ENCODE measurements at regions not wholly inside any gene's neighbourhood (a gene's known extent, or its start where the extent isn't known, plus 50 kb on each side); places are given as distances from the start of the nearest gene placed in this dataset.

DNA sequence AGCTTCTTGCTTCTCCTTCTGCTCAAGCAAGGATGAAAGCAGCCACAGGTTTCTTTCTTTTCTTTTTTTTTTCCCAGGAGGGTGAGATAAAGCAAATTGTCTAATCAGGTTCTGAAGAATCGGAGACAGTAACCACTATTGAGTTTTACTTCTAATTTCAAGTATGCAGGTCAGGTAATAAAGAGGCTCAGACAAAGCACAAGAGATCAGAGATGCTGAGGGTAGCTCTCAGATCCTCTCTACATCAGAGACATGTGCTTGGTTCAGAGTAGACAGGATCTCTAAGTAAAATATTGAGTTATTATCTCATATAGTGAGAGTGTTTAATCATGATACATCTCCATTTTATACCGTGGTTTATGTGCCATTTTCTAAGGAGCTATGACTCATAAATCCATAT is 168.5 kb downstream of the NFKBIZ start:
- TF ChIP-seq TCF4 (CRISPR knock-in tag; IDR thresholded peaks at IDR 0.05; ENCODE audit: borderline replicate concordance) (no peak), ZC3H10 (CRISPR knock-in tag; IDR thresholded peaks at IDR 0.05) (no peak), GLIS3 (CRISPR knock-in tag; IDR thresholded peaks at IDR 0.05) (no peak), ZNF565 (CRISPR knock-in tag; conservative IDR thresholded peaks at IDR 0.05; ENCODE audit: low read depth) (no peak), PPARA (CRISPR knock-in tag; IDR thresholded peaks at IDR 0.05; ENCODE audit: borderline replicate concordance) (no peak), ZNF70 (CRISPR knock-in tag; IDR thresholded peaks at IDR 0.05) (no peak), CSDC2 (CRISPR knock-in tag; IDR thresholded peaks at IDR 0.05) (no peak), ARNTL (CRISPR knock-in tag; IDR thresholded peaks at IDR 0.05; ENCODE audit: borderline replicate concordance, low read depth) (no peak), TOX (CRISPR knock-in tag; IDR thresholded peaks at IDR 0.05; ENCODE audit: borderline replicate concordance) (no peak), ZFP3 (CRISPR knock-in tag; IDR thresholded peaks at IDR 0.05) (no peak), ISL1 (CRISPR knock-in tag; IDR thresholded peaks at IDR 0.05) (no peak)
- TF ChIP-seq, protein P1, sequence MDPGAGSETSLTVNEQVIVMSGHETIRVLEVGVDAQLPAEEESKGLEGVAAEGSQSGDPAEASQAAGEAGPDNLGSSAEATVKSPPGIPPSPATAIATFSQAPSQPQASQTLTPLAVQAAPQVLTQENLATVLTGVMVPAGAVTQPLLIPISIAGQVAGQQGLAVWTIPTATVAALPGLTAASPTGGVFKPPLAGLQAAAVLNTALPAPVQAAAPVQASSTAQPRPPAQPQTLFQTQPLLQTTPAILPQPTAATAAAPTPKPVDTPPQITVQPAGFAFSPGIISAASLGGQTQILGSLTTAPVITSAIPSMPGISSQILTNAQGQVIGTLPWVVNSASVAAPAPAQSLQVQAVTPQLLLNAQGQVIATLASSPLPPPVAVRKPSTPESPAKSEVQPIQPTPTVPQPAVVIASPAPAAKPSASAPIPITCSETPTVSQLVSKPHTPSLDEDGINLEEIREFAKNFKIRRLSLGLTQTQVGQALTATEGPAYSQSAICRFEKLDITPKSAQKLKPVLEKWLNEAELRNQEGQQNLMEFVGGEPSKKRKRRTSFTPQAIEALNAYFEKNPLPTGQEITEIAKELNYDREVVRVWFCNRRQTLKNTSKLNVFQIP (CRISPR knock-in tag; IDR thresholded peaks at IDR 0.05; ENCODE audit: borderline replicate concordance, low read depth) = no peak
- TF ChIP-seq, protein P2, sequence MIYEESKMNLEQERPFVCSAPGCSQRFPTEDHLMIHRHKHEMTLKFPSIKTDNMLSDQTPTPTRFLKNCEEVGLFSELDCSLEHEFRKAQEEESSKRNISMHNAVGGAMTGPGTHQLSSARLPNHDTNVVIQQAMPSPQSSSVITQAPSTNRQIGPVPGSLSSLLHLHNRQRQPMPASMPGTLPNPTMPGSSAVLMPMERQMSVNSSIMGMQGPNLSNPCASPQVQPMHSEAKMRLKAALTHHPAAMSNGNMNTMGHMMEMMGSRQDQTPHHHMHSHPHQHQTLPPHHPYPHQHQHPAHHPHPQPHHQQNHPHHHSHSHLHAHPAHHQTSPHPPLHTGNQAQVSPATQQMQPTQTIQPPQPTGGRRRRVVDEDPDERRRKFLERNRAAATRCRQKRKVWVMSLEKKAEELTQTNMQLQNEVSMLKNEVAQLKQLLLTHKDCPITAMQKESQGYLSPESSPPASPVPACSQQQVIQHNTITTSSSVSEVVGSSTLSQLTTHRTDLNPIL (CRISPR knock-in tag; IDR thresholded peaks at IDR 0.05; ENCODE audit: low read depth) = no peak
- TF ChIP-seq, protein P3, sequence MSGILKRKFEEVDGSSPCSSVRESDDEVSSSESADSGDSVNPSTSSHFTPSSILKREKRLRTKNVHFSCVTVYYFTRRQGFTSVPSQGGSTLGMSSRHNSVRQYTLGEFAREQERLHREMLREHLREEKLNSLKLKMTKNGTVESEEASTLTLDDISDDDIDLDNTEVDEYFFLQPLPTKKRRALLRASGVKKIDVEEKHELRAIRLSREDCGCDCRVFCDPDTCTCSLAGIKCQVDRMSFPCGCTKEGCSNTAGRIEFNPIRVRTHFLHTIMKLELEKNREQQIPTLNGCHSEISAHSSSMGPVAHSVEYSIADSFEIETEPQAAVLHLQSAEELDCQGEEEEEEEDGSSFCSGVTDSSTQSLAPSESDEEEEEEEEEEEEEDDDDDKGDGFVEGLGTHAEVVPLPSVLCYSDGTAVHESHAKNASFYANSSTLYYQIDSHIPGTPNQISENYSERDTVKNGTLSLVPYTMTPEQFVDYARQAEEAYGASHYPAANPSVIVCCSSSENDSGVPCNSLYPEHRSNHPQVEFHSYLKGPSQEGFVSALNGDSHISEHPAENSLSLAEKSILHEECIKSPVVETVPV (CRISPR knock-in tag; IDR thresholded peaks at IDR 0.05) = no peak
- TF ChIP-seq, protein P4, sequence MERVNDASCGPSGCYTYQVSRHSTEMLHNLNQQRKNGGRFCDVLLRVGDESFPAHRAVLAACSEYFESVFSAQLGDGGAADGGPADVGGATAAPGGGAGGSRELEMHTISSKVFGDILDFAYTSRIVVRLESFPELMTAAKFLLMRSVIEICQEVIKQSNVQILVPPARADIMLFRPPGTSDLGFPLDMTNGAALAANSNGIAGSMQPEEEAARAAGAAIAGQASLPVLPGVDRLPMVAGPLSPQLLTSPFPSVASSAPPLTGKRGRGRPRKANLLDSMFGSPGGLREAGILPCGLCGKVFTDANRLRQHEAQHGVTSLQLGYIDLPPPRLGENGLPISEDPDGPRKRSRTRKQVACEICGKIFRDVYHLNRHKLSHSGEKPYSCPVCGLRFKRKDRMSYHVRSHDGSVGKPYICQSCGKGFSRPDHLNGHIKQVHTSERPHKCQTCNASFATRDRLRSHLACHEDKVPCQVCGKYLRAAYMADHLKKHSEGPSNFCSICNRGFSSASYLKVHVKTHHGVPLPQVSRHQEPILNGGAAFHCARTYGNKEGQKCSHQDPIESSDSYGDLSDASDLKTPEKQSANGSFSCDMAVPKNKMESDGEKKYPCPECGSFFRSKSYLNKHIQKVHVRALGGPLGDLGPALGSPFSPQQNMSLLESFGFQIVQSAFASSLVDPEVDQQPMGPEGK (CRISPR knock-in tag; IDR thresholded peaks at IDR 0.05; ENCODE audit: borderline replicate concordance) = no peak
- TF ChIP-seq, protein P5, sequence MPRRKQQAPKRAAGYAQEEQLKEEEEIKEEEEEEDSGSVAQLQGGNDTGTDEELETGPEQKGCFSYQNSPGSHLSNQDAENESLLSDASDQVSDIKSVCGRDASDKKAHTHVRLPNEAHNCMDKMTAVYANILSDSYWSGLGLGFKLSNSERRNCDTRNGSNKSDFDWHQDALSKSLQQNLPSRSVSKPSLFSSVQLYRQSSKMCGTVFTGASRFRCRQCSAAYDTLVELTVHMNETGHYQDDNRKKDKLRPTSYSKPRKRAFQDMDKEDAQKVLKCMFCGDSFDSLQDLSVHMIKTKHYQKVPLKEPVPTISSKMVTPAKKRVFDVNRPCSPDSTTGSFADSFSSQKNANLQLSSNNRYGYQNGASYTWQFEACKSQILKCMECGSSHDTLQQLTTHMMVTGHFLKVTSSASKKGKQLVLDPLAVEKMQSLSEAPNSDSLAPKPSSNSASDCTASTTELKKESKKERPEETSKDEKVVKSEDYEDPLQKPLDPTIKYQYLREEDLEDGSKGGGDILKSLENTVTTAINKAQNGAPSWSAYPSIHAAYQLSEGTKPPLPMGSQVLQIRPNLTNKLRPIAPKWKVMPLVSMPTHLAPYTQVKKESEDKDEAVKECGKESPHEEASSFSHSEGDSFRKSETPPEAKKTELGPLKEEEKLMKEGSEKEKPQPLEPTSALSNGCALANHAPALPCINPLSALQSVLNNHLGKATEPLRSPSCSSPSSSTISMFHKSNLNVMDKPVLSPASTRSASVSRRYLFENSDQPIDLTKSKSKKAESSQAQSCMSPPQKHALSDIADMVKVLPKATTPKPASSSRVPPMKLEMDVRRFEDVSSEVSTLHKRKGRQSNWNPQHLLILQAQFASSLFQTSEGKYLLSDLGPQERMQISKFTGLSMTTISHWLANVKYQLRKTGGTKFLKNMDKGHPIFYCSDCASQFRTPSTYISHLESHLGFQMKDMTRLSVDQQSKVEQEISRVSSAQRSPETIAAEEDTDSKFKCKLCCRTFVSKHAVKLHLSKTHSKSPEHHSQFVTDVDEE (CRISPR knock-in tag; IDR thresholded peaks at IDR 0.05) = no peak
- ATAC-seq = no peak

DNA sequence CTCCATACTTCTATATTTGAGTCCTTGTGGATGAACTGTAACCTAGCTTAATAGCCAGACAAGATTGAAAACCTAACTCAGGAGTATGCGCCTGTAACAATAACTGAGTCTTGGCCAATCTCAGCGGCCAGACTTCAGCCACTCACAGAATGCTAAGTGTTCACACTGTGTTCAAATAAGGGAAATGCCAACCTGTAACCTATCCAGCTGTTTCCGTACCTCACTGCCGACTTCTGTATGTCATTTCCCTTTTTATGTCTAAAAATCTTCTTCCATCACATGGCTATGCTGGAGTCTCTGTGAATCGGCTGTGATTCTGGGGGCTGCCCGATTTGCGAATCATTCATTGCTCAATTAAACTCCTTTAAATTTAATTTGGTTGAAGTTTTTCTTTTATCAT is 169.2 kb downstream of the NFKBIZ start:
- no peak for ATAC-seq
- TF ChIP-seq ZNF8 (CRISPR knock-in tag; IDR thresholded peaks at IDR 0.05) = no peak
- TF ChIP-seq ESRRG (CRISPR knock-in tag; IDR thresholded peaks at IDR 0.05) = no peak
- TF ChIP-seq ZFP30 (CRISPR knock-in tag; IDR thresholded peaks at IDR 0.05) = no peak
- no peak for TF ChIP-seq TOX (CRISPR knock-in tag; IDR thresholded peaks at IDR 0.05; ENCODE audit: borderline replicate concordance)
- no peak for TF ChIP-seq BACH2 (CRISPR knock-in tag; IDR thresholded peaks at IDR 0.05; ENCODE audit: borderline replicate concordance)
- TF ChIP-seq OSR1 (CRISPR knock-in tag; IDR thresholded peaks at IDR 0.05) = no peak
- no peak for TF ChIP-seq ZFP3 (CRISPR knock-in tag; IDR thresholded peaks at IDR 0.05)
- no peak for TF ChIP-seq ZC3H10 (CRISPR knock-in tag; IDR thresholded peaks at IDR 0.05)
- TF ChIP-seq, protein P2 (CRISPR knock-in tag; IDR thresholded peaks at IDR 0.05; ENCODE audit: low read depth) = no peak
- TF ChIP-seq, protein P4 (CRISPR knock-in tag; IDR thresholded peaks at IDR 0.05; ENCODE audit: borderline replicate concordance) = no peak
- no peak for TF ChIP-seq SNAI2 (CRISPR knock-in tag; IDR thresholded peaks at IDR 0.05)
- TF ChIP-seq GLIS3 (CRISPR knock-in tag; IDR thresholded peaks at IDR 0.05) = no peak
- TF ChIP-seq TCF4 (CRISPR knock-in tag; IDR thresholded peaks at IDR 0.05; ENCODE audit: borderline replicate concordance) = no peak
